ENCODE measurements at regions not wholly inside any gene's neighbourhood (a gene's known extent, or its start where the extent isn't known, plus 50 kb on each side); places are given as distances from the start of the nearest gene placed in this dataset.

- no peak overlapping the region for H3K27ac ChIP-seq (ENCODE audit: low read depth)
- no peak overlapping the region for H2AFZ ChIP-seq
- H3K36me3 Mint-ChIP-seq (ENCODE audit: low read depth) = no peaks in the 10 kb centered on the region
- no peak overlapping the region for H3K4me3 Mint-ChIP-seq
- no peak overlapping the region for H3K4me2 ChIP-seq
- TF ChIP-seq ZNF331 (CRISPR knock-in tag; IDR thresholded peaks at IDR 0.05; ENCODE audit: low read depth) (peak; percentile 60), ETS1 (IDR thresholded peaks at IDR 0.05) (no peak)
- H3K79me2 ChIP-seq (replicated peaks; ENCODE audit: insufficient read depth) = no peaks in the 10 kb centered on the region
- H3K9me3 Mint-ChIP-seq = no peaks in the 10 kb centered on the region; the same call in 2 of the 3 replicates
- no peaks in the 10 kb centered on the region for H3K27me3 ChIP-seq (ENCODE audit: insufficient read depth)
- H3K27ac Mint-ChIP-seq = no peak overlapping the region
- H3F3A ChIP-seq (replicated peaks; ENCODE audit: low read depth) = no peaks in the 10 kb centered on the region
- no peak for ATAC-seq
- DNase-seq (ENCODE audit: low spot score) = no peak
- H3K4me1 Mint-ChIP-seq = no peaks in the 10 kb centered on the region
- H3K36me3 ChIP-seq (ENCODE audit: insufficient read depth) = no peaks in the 10 kb centered on the region
- no peaks in the 10 kb centered on the region for H3K4me1 ChIP-seq (ENCODE audit: insufficient read depth)
- H3K27me3 Mint-ChIP-seq (ENCODE audit: insufficient read depth, low read depth, poor library complexity) = no peaks in the 10 kb centered on the region
- no peaks in the 10 kb centered on the region for H4K20me1 ChIP-seq (replicated peaks; ENCODE audit: insufficient read depth)
- no peak overlapping the region for H3K4me3 ChIP-seq
- H3K9me2 ChIP-seq (ENCODE audit: insufficient read depth) = peaks cover 19% of the 10 kb centered on the region
Observed at GRCh38 chr20:11031300-11031699, 357.5 kb upstream of the JAG1 start.

GRCh38 chr20:11032611-11033010, 358.8 kb upstream of the JAG1 start:
- no peaks in the 10 kb centered on the region for H3K79me2 ChIP-seq (replicated peaks; ENCODE audit: insufficient read depth)
- no peaks in the 10 kb centered on the region; the same call in 2 of the 3 replicates for H3K9me3 Mint-ChIP-seq
- no peak overlapping the region for H3K4me3 ChIP-seq
- no peak overlapping the region for H3K4me3 Mint-ChIP-seq
- H2AFZ ChIP-seq = no peak overlapping the region
- no peaks in the 10 kb centered on the region for H3K27me3 ChIP-seq (ENCODE audit: insufficient read depth)
- H3K4me1 ChIP-seq (ENCODE audit: insufficient read depth) = no peaks in the 10 kb centered on the region
- ATAC-seq = peak; percentile 62
- no peak overlapping the region for H3K27ac Mint-ChIP-seq
- no peak overlapping the region for H3K4me2 ChIP-seq
- no peaks in the 10 kb centered on the region for H3K4me1 Mint-ChIP-seq
- peaks cover 19% of the 10 kb centered on the region for H3K9me2 ChIP-seq (ENCODE audit: insufficient read depth)
- H3K27me3 Mint-ChIP-seq (ENCODE audit: insufficient read depth, low read depth, poor library complexity) = no peaks in the 10 kb centered on the region
- H4K20me1 ChIP-seq (replicated peaks; ENCODE audit: insufficient read depth) = no peaks in the 10 kb centered on the region
- no peaks in the 10 kb centered on the region for H3K36me3 Mint-ChIP-seq (ENCODE audit: low read depth)
- TF ChIP-seq CREB1 (CRISPR knock-in tag; IDR thresholded peaks at IDR 0.05; ENCODE audit: low read depth) (no peak), NANOG (IDR thresholded peaks at IDR 0.05; ENCODE audit: borderline replicate concordance) (no peak), JUNB (IDR thresholded peaks at IDR 0.05; ENCODE audit: unreplicated experiment) (no peak), CTCF (conservative IDR thresholded peaks at IDR 0.05; ENCODE audit: low read depth in 2 of 2) (peak; percentile 51 to 62)
- H3K27ac ChIP-seq (ENCODE audit: low read depth) = no peak overlapping the region
- peak; percentile 33 for DNase-seq (ENCODE audit: low spot score)
- H3K36me3 ChIP-seq (ENCODE audit: insufficient read depth) = no peaks in the 10 kb centered on the region
- no peaks in the 10 kb centered on the region for H3F3A ChIP-seq (replicated peaks; ENCODE audit: low read depth)

- Mint-ChIP-seq H3K27ac (no peak overlapping the region), H3K4me3 (no peak overlapping the region), H3K27me3 (ENCODE audit: insufficient read depth, low read depth, poor library complexity) (no peaks in the 10 kb centered on the region), H3K4me1 (no peaks in the 10 kb centered on the region), H3K9me3 (no peaks in the 10 kb centered on the region; the same call in 2 of the 3 replicates), H3K36me3 (ENCODE audit: low read depth) (no peaks in the 10 kb centered on the region)
- H3K36me3 ChIP-seq (ENCODE audit: insufficient read depth) = no peaks in the 10 kb centered on the region
- no peak overlapping the region for H3K4me2 ChIP-seq
- H3K4me1 ChIP-seq (ENCODE audit: insufficient read depth) = no peaks in the 10 kb centered on the region
- no peaks in the 10 kb centered on the region for H4K20me1 ChIP-seq (replicated peaks; ENCODE audit: insufficient read depth)
- ATAC-seq (no peak), DNase-seq (ENCODE audit: low spot score) (no peak)
- H3K27ac ChIP-seq (ENCODE audit: low read depth) = no peak overlapping the region
- no peaks in the 10 kb centered on the region for H3F3A ChIP-seq (replicated peaks; ENCODE audit: low read depth)
- no peaks in the 10 kb centered on the region for H3K27me3 ChIP-seq (ENCODE audit: insufficient read depth)
- no peak overlapping the region for H2AFZ ChIP-seq
- no peaks in the 10 kb centered on the region for H3K79me2 ChIP-seq (replicated peaks; ENCODE audit: insufficient read depth)
- peaks cover 19% of the 10 kb centered on the region for H3K9me2 ChIP-seq (ENCODE audit: insufficient read depth)
- no peak overlapping the region for H3K4me3 ChIP-seq
- no peak for TF ChIP-seq ZNF114 (CRISPR knock-in tag; IDR thresholded peaks at IDR 0.05)
- TF ChIP-seq ETS1 (IDR thresholded peaks at IDR 0.05) = no peak
- TF ChIP-seq STAT1 (IDR thresholded peaks at IDR 0.05; ENCODE audit: unreplicated experiment) = no peak
- TF ChIP-seq ZNF331 (CRISPR knock-in tag; IDR thresholded peaks at IDR 0.05; ENCODE audit: low read depth) = no peak
- no peak for TF ChIP-seq EZH2phosphoT487 (IDR thresholded peaks at IDR 0.05; ENCODE audit: unreplicated experiment)
- TF ChIP-seq POLR2AphosphoS5 (IDR thresholded peaks at IDR 0.05; ENCODE audit: low read depth) = no peak
- TF ChIP-seq EZH2 (IDR thresholded peaks at IDR 0.05; ENCODE audit: low read depth, unreplicated experiment) = no peak
Observed at GRCh38 chr20:11034025-11034424, 360.2 kb upstream of the JAG1 start.

Data from GM23338 (cell line).